ENCODE measurements at regions not wholly inside any gene's neighbourhood (a gene's known extent, or its start where the extent isn't known, plus 50 kb on each side); places are given as distances from the start of the nearest gene placed in this dataset.

DNA sequence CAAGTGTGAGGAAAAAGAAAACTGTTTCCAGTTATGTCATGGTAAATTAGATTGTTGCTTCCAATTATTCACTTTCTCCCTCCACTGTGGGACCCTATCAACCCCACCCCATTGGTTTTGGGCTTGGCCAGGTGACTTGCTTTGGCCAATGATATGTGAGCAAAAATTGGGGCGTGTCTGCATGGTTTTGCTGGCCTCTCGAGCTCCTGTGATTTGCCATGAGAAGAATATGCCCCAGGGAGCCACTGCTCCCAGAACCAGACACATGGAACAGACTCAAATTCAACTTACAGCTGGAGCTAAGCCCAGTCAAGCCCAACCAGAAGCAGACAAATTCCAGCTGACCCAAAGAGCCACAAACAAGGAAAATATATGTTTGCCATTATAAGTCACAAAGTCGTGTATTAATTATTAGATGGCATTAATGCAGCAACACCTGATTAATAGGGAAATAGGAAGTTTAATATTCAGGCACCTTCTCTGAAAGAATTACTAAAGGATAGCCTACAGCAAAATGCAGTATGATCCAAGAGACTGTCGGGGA lies 248.9 kb downstream of the ANAPC1 start:
- no peaks in the 10 kb centered on the region for H4K20me1 ChIP-seq (ENCODE audit: insufficient read depth, low read length, poor library complexity, severe bottlenecking)
- H3K9me2 ChIP-seq (replicated peaks; ENCODE audit: low read depth, low read length): no peaks in the 10 kb centered on the region
- H3K9me3 ChIP-seq (ENCODE audit: insufficient read depth, low read depth, low read length): no peaks in the 10 kb centered on the region
- H3K4me1 ChIP-seq (ENCODE audit: insufficient read depth, low read length, poor library complexity, severe bottlenecking): peaks cover 22% of the 10 kb centered on the region
- H2AFZ ChIP-seq (ENCODE audit: low read length): no peak overlapping the region
- no peak overlapping the region for H3K4me2 ChIP-seq (ENCODE audit: low read depth, low read length, poor library complexity, severe bottlenecking)
- no peak overlapping the region for H3K4me3 ChIP-seq (ENCODE audit: low read length, poor library complexity, severe bottlenecking)
- no peak for TF ChIP-seq EZH2phosphoT487 (IDR thresholded peaks at IDR 0.05; ENCODE audit: borderline replicate concordance)
- TF ChIP-seq, protein P1, sequence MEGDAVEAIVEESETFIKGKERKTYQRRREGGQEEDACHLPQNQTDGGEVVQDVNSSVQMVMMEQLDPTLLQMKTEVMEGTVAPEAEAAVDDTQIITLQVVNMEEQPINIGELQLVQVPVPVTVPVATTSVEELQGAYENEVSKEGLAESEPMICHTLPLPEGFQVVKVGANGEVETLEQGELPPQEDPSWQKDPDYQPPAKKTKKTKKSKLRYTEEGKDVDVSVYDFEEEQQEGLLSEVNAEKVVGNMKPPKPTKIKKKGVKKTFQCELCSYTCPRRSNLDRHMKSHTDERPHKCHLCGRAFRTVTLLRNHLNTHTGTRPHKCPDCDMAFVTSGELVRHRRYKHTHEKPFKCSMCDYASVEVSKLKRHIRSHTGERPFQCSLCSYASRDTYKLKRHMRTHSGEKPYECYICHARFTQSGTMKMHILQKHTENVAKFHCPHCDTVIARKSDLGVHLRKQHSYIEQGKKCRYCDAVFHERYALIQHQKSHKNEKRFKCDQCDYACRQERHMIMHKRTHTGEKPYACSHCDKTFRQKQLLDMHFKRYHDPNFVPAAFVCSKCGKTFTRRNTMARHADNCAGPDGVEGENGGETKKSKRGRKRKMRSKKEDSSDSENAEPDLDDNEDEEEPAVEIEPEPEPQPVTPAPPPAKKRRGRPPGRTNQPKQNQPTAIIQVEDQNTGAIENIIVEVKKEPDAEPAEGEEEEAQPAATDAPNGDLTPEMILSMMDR (conservative IDR thresholded peaks at IDR 0.05; ENCODE audit: low read length): no peak
- H3K79me2 ChIP-seq (ENCODE audit: insufficient read depth, low read length): no peaks in the 10 kb centered on the region
- H3K9ac ChIP-seq (ENCODE audit: low read depth, low read length, poor library complexity, severe bottlenecking): no peak overlapping the region
- no peaks in the 10 kb centered on the region for H3K36me3 ChIP-seq (ENCODE audit: insufficient read depth, low read length)
- no peaks in the 10 kb centered on the region for H3F3A ChIP-seq (ENCODE audit: low read depth)
- no peaks in the 10 kb centered on the region for H3K27me3 ChIP-seq (ENCODE audit: insufficient read depth, low read length, poor library complexity, severe bottlenecking)

DNA sequence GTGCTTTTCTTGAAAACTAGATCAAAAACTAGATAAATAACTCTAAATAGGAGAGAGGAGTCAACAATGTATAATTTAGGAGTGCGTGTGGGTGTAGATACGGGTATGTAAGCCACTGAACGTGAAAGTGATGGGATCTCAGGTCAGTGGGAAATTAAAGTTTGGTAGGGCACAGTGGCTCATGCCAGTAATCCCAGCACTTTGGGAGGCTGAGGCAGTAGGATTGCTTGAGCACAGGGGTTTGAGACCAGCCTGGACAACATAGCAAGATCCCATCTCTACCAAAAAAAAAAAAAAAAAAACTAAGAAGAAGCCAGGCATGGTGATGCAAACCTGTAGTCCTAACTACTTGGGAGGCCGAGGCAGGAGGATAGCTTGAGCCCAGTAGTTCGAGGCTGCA lies 247.1 kb downstream of the ANAPC1 start:
- Histone ChIP-seq H3K9ac (ENCODE audit: low read depth, low read length, poor library complexity, severe bottlenecking) (no peak overlapping the region), H3K79me2 (ENCODE audit: insufficient read depth, low read length) (no peaks in the 10 kb centered on the region), H3K4me2 (ENCODE audit: low read depth, low read length, poor library complexity, severe bottlenecking) (no peak overlapping the region), H3K9me3 (ENCODE audit: insufficient read depth, low read depth, low read length) (no peaks in the 10 kb centered on the region), H3K9me2 (replicated peaks; ENCODE audit: low read depth, low read length) (no peaks in the 10 kb centered on the region), H3K4me3 (ENCODE audit: low read length, poor library complexity, severe bottlenecking) (no peak overlapping the region), H3K36me3 (ENCODE audit: insufficient read depth, low read length) (no peaks in the 10 kb centered on the region), H3K27me3 (ENCODE audit: insufficient read depth, low read length, poor library complexity, severe bottlenecking) (no peaks in the 10 kb centered on the region), H3K4me1 (ENCODE audit: insufficient read depth, low read length, poor library complexity, severe bottlenecking) (peaks cover 22% of the 10 kb centered on the region), H3F3A (ENCODE audit: low read depth) (no peaks in the 10 kb centered on the region), H4K20me1 (ENCODE audit: insufficient read depth, low read length, poor library complexity, severe bottlenecking) (no peaks in the 10 kb centered on the region), H2AFZ (ENCODE audit: low read length) (no peak overlapping the region)
- no peak for TF ChIP-seq EZH2phosphoT487 (IDR thresholded peaks at IDR 0.05; ENCODE audit: borderline replicate concordance)
- TF ChIP-seq, protein P1 (conservative IDR thresholded peaks at IDR 0.05; ENCODE audit: low read length): no peak

DNA sequence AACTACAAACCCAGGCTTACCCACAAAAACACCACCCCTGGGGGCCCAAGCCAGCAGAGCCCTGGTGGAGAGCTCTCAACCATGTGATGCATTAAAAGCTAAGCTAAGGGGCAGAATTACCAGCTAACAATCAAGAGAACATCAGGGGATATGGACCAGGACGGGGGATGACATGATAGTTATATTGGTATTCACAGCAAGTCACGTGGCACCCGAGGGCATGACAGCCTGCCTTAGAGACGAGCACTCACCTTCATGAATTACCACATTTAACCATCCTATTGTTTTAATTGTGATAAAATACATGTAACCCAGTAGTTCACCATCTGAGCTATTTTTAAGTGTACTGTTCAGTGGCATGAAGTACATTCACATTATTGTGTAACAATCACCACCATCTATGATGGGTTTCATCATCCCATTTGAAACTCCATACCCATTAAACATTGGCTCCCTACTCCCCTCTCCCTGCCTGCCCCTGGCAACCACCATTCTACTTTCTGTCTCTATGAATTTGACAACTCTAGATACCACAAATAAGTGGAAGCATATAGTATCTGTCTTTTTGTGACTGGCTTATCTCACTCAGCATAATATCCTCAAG lies 245.6 kb downstream of the ANAPC1 start:
- Histone ChIP-seq H3F3A (ENCODE audit: low read depth) (no peaks in the 10 kb centered on the region), H3K4me2 (ENCODE audit: low read depth, low read length, poor library complexity, severe bottlenecking) (no peak overlapping the region), H3K9me2 (replicated peaks; ENCODE audit: low read depth, low read length) (no peaks in the 10 kb centered on the region), H2AFZ (ENCODE audit: low read length) (no peak overlapping the region), H3K27me3 (ENCODE audit: insufficient read depth, low read length, poor library complexity, severe bottlenecking) (no peaks in the 10 kb centered on the region), H3K4me1 (ENCODE audit: insufficient read depth, low read length, poor library complexity, severe bottlenecking) (peaks cover 10% of the 10 kb centered on the region), H4K20me1 (ENCODE audit: insufficient read depth, low read length, poor library complexity, severe bottlenecking) (no peaks in the 10 kb centered on the region), H3K79me2 (ENCODE audit: insufficient read depth, low read length) (no peaks in the 10 kb centered on the region), H3K9ac (ENCODE audit: low read depth, low read length, poor library complexity, severe bottlenecking) (no peak overlapping the region), H3K36me3 (ENCODE audit: insufficient read depth, low read length) (no peaks in the 10 kb centered on the region), H3K4me3 (ENCODE audit: low read length, poor library complexity, severe bottlenecking) (no peak overlapping the region), H3K9me3 (ENCODE audit: insufficient read depth, low read depth, low read length) (no peaks in the 10 kb centered on the region)
- TF ChIP-seq, protein P1 (conservative IDR thresholded peaks at IDR 0.05; ENCODE audit: low read length): no peak
- no peak for TF ChIP-seq EZH2phosphoT487 (IDR thresholded peaks at IDR 0.05; ENCODE audit: borderline replicate concordance)
